CD4-positive, alpha-beta T cell treated with Interleukin-4 for 1 hour (primary cell): ENCODE measurements at regions not wholly inside any gene's neighbourhood (a gene's known extent, or its start where the extent isn't known, plus 50 kb on each side); places are given as distances from the start of the nearest gene placed in this dataset.
"Not testable (repeated sequence)": the region's sequence is repeated elsewhere in the genome, so short reads cannot be mapped to it uniquely, and the experiment has no call there.

Source experiments
- DNase-seq, 2 donors: peaks; one replicate each; pipeline ENCODE4 v3.0.0-alpha.2; 2020 to 2022

- no peak for DNase-seq
Measured at GRCh38 chr5:82885627-82886389, 191.4 kb downstream of the TMEM167A start.

GRCh38 chr5:82884821-82885471 lies 192.2 kb downstream of the TMEM167A start:
- no peak for DNase-seq

- DNase-seq, result no peak
Measured at GRCh38 chr5:82882316-82882715, 194.9 kb downstream of the TMEM167A start.

DNA sequence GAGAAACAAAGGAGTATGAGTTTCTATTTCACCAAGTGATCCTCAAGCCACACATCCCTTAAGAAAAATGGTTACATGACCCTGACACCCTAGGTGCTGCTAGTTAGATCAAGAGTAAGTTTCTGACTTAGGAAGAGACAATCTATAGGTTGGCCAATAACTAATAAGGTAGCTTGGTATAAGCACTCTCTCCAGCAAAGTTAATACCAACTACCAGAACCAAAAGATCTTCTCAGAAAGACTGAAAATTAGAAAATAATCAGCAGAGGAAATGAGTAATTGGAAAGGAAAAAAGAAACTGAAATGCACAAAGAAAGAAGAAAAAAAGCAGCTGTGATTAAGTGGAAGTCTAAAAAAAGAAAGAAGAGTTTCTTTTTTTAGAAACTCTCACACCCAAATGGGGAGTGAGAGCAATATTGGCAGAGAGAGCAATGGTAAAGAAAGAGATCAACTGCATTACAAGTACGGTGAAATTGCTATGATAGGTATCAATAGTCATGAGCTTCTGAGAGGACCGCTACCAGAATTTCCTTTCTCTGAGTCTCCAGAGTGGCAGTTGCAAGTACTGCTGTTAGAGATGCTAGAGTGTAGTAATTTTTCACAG lies 195.5 kb downstream of the TMEM167A start:
- no peak for DNase-seq

- DNase-seq, result no peak
Measured at GRCh38 chr5:82879089-82879488, 198.1 kb downstream of the TMEM167A start.

DNA sequence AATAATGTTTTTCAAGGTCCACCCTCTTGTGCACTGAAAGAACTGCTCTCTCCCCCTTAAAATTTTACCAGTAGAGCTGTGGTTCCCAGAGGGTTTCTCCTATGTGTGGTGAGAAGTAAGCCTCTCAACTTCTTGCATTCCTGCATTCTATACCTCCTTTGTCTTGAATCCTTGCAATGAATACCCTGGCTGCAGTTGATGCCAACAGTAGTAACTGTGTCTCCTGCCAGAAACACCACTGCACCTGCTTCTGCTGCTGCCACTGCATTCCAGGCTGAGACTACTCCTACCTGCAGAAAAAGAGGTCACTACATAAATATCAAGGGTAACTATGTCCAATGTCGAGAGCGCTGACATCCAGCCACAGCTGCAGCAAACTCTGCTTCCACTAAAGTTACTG lies 203.7 kb downstream of the TMEM167A start:
- DNase-seq, result no peak

- DNase-seq, result not testable (repeated sequence)
Measured at GRCh38 chr5:82872321-82873288, 204.6 kb downstream of the TMEM167A start.

DNA sequence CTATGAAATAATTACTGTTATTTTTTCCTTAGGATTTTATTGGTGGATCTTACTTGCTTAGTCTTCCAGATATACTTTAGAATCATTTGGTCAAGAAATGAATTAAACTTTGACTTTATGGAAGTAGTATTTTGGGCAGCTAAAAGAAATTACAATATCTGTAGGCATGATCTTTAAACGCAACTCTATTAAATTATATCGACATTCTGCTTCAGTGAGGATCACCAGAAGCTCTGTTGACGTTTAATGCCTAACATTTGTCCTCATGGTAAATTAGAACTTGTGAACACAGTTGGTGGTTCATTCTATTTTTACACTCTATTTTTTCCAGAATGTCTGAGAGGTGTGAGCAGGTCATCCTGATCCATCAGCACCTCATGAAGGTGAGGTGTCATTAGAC lies 211.6 kb downstream of the TMEM167A start:
- DNase-seq, result no peak

DNA sequence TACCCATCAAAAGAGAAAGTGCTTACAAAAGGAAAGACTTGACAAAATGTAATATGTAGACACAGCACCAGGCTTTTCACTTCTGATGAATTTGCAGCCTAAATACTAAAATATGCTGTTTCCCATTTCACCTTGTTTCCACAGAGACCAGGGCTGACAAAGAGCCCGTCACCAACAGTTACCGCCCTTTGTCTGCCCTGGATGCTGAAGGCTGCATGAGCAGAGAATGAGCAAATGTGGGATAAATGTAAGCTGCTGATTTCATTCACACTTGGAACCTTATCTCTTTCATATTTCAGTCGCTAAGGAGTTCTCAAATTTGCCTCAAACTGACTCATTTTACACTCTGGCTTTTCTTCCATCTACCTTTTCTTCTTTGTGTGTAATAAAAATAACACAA lies 213.9 kb downstream of the TMEM167A start:
- DNase-seq, result no peak

DNA sequence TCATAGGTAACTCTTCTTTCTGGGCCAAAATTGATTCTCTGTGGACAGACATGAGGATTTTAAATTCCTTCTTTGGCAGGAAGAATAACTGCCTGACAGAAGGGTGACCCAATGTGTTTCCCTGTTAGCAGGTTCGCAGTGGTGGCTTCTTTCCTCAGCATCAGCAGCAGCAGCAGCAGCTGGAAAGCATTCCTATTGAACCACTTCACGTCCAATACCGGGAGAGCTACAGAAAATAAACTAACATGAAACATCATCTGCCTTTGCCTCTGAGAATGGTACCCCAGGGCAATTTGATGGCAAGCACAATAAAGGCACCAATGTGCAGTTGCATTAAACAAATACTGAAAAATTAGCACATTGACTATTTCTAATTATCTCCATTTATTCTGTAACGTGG lies 214.5 kb downstream of the TMEM167A start:
- DNase-seq, result no peak

GRCh38 chr5:82862261-82862660 lies 214.9 kb downstream of the TMEM167A start:
- no peak for DNase-seq

GRCh38 chr5:82861701-82862100 lies 215.5 kb downstream of the TMEM167A start:
- DNase-seq, result no peak

DNA sequence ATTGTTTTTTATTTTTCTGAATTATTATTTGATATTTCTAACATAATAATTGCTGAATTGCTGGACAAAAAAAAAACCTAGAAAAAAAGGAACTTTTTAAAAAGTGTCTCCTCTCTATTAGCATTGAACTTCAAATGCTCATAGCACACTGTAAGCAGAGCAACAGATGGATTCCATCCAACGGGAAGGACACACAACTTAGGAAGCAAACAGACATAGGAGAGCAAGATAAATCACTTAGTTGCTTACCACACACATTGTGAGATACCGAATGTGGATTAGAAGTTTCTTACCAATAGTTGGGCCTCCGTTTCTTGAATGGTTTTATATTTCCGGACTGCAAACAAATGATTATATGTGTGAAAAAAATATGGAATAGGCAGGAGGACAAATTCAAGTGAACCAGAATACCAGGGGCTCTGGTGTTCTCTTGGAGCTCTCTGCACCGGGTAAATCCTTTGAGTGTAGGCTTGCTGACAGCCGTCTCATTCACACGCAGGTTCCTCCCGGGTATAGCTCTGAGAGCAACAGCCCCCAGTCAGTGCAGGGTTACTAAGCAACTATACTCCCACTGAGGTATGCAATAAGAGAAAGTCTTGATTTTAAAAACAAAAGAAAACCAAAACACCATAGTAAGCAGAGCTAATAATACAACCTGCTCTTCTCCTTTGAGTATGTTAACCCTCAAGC lies 217.6 kb downstream of the TMEM167A start:
- DNase-seq, result no peak

DNA sequence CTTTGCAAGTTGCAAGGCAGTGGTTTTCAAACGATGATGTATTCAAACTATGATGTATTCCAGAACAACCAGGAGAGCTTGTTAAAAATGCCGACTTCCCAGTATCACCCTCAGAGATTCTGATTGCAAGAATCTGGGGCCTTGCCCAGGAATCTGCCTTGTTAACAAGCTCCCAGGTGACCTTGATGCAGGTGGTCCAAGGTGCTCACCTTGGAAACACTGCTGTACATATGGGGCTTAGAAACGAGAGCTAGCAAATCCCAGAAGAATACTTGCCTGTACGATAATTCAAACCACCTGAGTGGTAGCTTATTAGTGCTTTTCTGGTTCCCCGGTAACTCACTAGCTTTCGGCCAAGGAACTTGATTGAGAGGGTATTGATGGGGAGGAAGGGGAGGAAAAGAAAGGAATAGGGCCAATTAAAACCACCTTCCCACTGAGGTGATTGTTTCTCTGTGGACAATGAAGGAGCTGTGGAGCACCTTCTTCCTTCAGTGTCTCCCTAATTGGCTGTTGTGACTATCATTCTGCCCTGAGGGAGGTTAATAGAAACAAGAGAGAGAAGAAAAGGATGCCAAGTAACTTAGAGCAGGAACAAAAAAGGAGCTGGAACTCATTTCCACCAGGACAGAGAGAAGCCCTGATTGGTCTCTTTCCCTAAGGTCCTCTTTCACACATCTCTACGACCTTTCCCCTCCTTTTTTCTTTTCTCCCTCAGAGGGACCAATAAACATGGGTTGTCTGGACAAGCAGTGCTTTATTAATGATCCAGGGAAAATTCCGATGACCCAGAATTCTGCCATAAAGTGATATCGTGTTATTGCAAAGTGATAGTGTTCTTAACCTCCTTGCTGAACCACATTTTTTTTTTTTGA lies 218.8 kb downstream of the TMEM167A start:
- DNase-seq, result no peak

GRCh38 chr5:82855893-82856550 lies 221.2 kb downstream of the TMEM167A start:
- DNase-seq, result no peak

- DNase-seq, result no peak
Measured at GRCh38 chr5:82854956-82855355, 222.2 kb downstream of the TMEM167A start.

GRCh38 chr5:82851471-82851870 lies 225.7 kb downstream of the TMEM167A start:
- DNase-seq, result no peak

DNA sequence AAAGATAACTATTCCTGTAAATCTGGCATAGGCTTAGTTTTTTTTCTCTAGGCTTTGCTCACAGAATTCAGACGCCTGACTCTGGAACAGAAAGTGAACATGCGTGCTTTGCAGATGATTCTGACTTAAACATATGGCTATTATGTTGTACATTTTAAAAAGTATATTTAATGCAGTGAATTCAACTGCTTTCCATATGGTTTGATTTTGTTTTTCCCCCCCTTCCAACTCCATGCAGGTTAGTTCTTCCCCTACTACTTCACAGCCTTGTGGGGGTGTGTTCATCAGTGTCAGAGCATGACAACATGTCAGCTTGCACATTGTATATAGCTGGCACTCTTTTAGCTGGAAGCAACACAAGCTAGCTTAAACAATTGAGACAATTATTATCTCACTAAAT lies 226.8 kb downstream of the TMEM167A start:
- DNase-seq, result no peak

GRCh38 chr5:82849885-82850284 lies 227.3 kb downstream of the TMEM167A start:
- no peak for DNase-seq

- DNase-seq, result no peak
Measured at GRCh38 chr5:82847562-82847961, 229.6 kb downstream of the TMEM167A start.

DNA sequence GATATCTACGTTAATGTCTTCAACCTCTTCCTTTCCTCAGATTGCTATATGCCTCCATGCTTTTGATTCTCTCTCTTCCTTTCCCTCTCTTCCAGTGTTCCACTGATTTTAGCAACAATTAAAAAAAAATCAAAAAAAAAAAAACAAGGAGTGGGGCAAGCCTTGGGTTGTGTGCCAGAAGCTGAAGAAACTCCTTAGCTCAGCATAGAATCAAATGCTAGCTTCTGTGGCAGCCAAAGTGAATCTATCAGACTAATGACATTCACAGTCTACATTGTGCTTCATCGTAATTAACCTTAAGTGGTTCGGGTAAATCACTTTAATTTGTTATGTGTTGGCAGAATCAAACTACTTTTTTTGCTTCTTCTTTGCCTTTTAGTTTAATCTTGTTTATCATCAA lies 237.3 kb downstream of the TMEM167A start:
- DNase-seq, result no peak
